Left renal cortex interstitium (tissue), 4 donors: ENCODE measurements at regions not wholly inside any gene's neighbourhood (a gene's known extent, or its start where the extent isn't known, plus 50 kb on each side); places are given as distances from the start of the nearest gene placed in this dataset.
"Not testable (repeated sequence)": the region's sequence is repeated elsewhere in the genome, so short reads cannot be mapped to it uniquely, and the experiment has no call there.

ENCODE experiments used
- DNase-seq, 4 donors: peaks; one replicate each; pipeline ENCODE4 v3.0.0-alpha.2; 2013; ENCODE audit warnings: low read depth in 4 of 4, low spot score in 2 of 4, missing footprints in 1 of 4

DNA sequence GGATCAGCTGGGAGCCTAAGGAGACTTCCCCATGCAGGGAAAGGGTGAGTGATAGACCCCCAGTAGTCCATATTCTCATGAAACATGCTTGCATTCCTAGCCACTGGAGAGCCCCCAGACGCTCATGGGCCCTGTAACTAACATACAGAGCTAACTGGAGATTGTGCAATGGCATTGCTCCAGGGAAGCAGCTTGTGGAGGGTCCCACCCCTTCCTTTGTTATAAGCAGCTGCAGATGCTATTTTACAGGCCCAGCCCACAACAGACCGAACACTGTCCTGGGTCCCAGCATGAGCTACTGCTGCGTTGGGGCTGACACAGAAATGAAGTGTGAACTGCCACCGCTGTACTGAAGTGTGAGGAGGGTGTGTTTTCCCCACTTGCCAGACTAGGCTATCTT is 1465.7 kb upstream of the DIAPH2 start:
- DNase-seq: no peak

DNA sequence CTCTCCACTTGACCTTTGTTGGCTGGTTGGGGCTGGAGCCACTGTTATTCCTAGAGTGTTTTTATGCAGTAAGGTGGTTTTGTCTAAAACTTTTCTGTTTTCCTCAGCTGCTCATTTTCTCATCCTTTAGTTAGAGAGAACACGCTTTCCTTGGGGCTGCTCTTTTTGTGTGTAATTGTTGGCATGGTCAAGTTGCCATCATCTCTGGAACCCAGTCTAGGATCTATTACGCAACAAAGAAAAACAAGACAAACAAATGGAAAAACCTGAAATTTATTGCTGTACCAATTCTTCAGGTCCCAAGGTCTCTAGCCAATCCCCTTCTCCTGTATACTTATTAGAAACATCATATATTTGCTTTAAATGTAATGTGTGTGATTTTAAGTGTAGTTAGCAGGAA is 1436.3 kb upstream of the DIAPH2 start:
- DNase-seq: no peak

DNA sequence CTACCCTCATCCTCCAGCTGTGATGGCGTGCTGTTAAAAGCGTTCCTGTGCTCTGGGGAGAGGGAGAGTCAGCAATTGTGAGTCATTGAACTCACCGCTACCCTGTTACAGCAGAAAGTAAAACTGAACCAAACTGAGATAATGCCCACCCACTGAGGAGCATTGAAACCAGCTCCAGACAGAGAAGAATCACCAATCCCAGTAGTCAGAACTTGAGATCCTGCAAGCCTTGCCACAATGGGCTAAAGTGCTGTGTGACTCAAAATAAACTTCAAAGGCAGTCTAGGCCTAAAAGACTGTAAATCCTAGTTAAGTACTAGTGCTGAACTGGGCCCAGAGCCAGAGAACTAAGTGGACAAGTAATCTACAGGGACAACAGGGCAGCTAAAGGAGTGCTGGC is 1394.2 kb upstream of the DIAPH2 start:
- DNase-seq: no peak

DNA sequence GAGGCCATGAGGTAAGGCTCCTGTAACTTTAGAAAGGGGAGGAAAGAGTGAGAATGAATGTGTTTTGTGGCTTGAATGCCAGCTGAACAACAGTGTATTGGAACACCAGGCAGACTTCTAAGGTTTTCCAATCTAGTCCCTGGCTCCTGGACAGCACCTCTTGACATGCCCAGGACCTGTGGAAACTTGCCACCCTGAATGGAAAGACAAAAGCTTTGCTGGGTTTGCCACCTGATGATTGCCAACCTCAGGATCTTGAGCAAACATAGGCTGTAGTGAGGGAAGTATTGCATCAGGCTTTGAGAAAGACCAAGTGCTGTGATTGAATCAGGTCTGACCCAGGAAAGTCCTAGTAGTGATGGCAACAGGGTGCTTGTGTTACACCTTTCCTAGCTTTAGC is 1393.1 kb upstream of the DIAPH2 start:
- DNase-seq: no peak

DNA sequence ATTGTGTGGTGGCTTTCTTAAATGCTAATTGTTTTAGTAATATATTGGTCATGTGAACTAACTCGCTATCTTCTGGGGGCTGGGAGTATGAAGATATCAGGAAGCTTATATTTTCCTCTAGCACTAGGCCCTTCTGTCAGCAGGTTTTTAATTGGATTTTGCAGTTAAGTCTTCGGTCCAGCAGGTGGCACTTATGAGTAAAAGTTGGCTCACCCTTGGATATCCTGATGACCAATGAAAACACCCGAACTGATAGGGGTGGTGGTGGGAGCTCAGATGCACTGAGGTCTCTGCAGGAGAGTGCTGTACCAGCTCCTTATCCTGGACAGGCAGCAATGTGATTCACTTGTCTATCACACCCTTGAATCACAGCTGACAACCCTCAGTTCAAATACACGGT is 1365.8 kb upstream of the DIAPH2 start:
- no peak for DNase-seq

DNA sequence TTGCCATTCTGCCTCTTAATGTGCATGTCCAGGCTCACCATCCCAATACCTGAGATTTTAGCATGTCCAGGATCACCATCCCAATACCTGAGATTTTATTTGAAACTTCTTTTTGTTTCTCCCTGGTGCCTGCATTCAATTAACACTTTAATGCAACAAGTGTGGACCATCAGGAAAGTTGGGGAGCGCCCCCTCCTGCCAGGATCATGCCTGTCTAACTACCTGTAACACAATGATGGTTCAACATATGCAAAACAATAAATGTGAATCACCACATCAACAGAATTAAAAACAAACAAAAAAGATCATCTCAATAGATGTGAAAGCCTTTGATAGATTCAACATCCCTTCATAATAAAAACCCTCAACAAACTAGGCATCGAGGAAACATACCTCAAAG is 1359.5 kb upstream of the DIAPH2 start:
- no peak for DNase-seq

DNA sequence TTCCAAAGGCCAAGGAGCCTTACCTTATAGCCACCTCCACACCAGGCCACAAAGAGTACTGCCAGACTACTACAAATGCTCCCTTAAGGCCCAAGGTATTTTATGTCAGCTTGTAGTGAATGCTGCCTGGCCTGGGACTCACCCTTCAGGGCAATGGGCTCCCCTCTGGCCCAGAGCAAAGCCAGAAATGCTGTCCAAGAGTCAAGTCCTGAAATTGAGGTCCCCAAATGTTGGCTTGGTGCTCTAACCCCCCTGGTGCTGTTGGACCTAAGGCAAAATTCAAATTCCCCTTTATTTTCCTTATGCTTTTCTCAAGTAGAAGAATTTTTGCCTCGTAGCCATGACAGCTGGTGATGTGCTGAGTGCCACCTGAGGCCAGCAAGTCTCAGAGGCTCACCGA is 1354.3 kb upstream of the DIAPH2 start:
- DNase-seq: no peak

DNA sequence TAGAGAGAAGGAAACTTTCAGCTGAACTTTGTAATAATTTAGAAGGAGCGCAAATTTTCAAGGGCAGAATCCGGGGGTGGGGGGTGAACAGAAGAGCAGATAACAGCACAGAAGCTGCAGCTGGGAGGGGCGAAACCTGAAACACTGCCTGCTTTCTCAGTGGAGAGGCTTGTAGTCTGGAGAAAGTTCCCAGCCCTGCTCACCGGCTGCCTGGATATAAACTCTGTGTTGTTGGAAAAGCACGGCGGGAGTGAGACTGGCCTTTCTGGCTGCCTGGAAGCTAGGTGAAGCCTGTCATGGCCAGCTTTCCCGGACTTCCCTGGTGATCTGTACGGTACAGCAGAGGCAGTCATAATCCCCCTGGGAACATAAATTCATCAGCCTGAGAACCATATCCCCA is 1352.1 kb upstream of the DIAPH2 start:
- DNase-seq: no peak

DNA sequence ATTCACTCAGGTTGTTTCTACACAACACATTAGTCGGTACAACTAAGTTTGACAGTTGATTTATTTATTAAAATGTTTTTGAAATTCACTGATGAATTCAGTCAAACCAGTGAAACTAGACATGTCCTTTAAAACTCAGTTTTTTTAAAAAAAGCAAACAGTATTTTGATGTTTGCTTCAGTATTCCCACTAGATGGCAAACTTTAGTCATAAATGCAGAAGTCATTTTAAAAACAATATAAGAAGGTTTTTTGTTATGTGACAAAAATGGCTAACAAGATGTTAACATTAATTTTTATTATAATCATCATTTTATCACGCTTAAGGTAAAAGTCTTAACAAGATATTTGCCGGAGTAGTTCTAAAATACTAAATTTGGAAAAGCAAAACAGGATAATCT is 1337.8 kb upstream of the DIAPH2 start:
- DNase-seq: no peak

DNA sequence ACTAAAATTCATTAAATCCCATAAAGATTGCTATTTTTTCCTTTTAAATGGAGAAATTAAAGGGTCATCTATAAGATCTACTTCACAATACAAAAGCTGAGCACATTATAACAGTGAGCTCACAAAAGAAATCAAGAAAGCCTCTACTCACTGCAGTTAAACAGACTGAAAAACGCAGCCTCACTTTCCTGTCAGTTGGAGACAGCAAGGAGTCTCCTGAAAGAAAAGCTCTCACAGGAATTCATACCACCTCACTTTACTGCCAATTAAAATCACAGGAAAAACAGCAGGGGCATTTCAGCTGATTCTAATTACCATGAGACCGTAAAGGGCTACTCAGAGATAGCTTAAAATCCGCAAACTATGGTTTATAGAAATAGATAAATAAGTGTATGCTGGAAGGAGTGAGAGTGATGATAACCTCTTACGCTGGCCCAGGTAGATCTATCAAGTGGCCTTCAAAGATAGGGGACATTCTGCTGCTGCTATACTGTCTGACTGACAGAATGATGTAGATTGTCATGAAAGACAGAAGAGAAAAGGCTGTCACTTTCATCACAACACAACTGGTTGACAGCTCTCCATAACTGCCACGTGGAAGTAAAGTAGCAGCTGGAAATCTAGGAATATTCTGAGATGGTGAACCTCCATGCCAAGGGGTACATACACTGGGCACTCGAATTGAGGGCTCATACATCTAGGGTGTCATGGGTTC is 1333.7 kb upstream of the DIAPH2 start:
- no peak for DNase-seq

DNA sequence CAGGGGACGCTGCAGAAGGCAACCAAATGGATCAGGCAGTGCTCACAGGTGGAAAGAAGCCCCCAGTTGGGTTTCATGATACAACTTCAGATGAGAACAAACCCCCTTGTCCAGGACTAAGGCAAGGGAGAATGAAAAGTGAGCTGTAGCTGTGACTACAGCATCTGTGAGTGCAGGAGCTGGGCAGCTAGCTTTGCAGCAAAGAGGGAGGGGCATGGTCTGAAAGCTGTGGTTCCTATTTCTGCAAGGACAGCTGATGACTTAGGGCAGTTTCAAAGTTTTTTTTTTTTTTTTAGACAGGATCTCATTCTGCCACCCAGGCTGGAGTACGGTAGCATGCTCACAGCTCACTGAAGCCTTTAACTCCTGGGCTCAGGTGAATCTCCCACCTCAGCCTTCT is 1317.4 kb upstream of the DIAPH2 start:
- no peak for DNase-seq

DNA sequence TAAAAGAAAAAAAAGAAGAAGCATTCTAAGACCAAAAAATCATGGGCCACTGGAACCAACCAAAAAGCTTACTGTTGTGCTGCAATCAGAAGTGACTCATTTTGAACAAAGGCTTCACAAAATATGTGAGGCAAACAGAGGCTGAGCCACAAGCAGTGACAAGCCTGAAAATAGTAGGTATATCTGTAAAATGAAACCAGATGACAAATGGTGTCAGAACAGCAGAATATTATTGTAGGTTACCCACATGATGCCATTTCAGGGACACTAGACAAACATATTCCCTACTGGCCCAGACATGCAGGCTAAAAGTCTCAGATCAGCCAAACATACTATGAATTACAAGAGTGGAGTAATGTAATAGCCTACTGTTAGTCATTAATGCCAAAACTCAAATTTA is 1301.8 kb upstream of the DIAPH2 start:
- no peak for DNase-seq

DNA sequence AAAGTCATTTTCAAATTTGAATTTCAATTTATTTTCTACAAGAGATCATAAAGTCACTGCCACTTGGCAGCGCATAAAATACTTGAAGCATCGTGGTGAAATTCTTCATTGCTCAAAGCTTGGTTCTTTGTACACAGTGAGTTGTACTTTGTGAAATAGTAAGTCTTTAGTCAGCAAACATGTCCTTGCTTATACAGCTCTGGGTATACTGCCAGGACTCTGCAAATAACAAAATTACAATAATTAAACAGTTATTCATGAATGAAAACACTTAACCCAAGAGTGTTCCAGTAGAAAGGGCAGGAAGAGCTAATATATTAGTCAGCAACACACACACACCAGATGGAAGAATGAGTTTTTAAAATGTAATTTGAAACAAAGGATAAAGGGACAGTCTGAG is 1300.9 kb upstream of the DIAPH2 start:
- no peak for DNase-seq

DNA sequence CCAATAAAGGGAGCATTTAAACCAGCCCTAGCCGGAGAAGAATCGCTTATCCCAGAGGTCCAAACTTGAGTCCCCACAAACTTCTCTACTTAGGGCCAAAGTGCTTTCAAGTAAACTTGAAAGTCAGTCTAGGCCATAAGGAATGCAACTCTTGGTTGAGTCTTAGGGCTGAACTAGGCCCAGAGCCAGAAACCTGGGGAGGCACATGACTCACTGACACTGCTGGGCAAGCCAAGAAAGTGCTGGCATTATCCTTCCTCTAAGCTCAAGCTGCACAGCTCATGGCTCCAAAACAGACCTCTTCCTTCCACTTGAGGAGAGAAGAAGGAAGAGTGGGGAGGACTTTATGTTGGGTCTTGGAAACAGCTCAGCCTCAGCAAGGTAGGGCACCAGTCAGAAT is 1257.3 kb upstream of the DIAPH2 start:
- DNase-seq: no peak

DNA sequence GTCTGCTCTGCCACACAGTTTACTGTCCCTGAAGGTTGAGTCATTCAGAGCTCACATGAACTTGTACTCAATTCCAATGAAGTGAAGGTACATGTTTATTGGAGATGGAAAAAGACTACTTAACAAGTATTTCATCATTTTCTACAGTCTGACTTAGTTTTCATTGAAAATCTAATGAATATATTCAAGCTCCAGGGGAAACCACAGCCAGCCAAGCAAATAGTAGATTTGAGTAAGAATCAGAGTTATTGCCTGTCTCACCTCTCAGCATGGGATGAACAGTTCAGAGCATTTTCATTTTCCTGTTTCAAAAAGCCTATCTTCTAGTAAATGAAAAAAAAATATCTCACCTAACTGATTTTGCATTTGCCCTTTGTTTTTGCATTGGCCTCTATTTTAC is 1249.4 kb upstream of the DIAPH2 start:
- no peak for DNase-seq

DNA sequence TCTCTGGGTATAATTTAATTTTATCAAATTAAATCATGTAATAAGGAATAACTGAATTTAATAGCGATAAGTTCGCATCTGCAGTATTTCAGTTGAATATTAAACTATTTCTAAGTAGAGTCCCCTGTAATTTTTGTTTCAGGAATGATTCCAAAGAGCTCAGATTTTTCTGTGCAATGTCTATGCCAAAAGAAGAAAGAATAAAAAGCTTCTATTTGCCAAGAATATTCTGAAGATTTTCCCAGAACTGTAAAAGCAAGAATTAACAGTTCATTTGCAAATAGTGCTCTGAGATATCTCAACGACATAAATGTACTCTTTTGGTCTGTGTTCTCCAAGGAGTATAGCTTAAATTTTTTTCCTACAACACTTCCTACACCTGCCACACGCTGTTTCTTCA is 1242.8 kb upstream of the DIAPH2 start:
- no peak for DNase-seq

DNA sequence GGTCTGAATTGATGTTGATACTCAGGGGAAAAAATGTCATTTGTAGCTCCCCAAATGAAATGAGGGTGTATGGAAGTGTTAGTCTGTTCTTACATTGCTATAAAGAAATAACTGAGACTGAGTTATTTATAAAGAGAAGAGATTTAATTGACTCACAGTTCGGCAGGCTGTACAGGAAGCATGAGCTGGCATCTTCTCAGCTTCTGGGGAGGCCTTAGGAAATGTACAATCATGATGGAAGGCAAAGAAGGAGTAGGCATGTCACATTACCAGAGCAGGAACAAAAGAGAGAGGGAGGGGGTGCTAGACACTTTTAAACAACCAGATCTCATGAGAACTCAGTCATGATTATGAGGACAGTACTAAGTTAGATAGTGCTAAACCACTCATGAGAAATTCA is 1199.9 kb upstream of the DIAPH2 start:
- DNase-seq: no peak

DNA sequence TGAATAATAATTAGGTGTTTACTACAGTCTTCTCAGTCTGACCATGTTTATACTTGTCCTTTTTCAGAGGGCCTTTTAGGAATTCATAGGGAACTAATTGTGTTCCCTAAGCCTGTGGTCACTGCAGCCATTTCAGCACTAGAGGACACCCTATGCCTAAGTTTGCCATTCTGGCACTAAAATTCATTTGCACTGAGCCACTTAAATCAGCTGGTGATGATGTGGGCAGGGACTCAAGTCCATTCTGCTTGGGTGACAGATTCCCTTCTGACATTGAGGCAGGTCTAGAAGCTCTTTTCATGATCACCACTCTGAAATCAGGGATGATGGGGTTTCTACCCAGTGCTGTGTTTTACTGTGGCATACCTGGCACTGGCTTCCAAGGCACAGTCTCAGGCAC is 1178.9 kb upstream of the DIAPH2 start:
- DNase-seq: no peak

DNA sequence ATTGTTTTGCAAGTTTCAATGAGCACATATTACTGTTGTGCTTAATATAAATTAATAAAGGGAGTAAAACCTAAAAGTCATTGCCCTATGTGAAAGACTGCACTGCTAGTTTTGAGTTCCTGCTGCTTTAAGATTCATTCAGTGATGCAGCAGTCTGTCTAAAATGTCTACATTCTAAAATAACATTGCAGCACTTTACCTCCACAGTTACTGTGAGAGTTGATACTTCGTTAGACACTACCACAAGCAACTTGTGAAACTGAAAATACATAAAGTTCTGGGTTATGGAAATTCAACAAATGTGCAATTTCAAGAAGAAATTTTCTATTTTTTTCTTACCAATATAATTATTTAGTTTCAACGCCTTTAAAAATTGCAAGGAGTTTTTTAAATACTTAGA is 1175.2 kb upstream of the DIAPH2 start:
- no peak for DNase-seq

DNA sequence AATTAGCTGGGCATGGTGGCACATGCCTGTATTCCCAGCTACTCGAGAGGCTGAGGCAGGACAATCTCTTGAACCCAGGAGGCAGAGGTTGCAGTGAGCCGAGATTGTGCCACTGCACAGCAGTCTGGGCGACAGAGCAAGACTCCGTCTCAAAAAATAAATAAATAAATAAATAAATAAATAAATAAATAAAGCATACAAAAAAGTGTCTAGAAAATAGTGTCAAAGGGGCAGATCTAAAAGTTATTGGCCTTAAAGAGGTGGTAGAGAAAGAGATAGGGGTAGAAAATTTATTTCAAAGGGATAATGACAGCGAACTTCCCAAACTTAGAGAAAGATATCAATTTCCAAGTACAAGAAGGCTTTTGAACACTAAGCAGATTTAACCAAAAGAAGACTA is 1160.6 kb upstream of the DIAPH2 start:
- DNase-seq: not testable (repeated sequence)

DNA sequence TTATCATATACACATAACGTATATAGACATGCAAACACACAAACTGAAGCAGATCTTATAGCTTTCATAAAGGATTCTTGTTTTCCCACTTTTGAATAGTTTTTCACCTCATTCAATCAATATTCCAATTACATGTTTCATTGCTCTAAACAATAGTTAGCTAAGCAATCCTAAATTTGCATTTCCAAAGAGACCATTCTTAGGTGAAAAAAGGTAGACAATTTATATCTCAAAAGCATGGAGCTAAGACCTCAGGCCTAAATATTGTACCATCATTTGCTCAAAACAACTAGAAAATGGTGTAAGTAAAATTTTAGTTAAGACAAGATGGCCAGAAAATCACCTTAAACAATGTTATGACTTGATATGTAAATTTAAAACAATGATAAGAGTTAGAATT is 1148.5 kb upstream of the DIAPH2 start:
- no peak for DNase-seq

DNA sequence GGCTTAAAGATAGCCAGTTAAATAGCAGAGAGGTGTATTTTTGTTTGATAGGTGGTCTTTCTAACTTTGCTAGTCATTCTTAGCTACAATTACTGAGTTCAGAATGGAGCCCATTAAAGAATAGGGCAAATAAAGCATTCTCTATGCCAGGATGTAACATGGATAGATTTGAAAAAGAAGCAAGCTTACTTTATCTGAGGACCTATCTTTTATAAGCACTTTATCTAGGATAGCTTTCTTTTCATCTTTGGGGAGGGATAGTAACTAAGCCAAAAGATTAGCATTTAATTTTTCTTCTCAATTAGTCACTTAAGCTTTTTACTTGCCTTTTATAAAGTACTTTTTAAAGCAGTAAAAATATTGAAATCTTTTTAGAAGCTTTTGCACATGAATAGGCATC is 1148.0 kb upstream of the DIAPH2 start:
- DNase-seq: no peak

DNA sequence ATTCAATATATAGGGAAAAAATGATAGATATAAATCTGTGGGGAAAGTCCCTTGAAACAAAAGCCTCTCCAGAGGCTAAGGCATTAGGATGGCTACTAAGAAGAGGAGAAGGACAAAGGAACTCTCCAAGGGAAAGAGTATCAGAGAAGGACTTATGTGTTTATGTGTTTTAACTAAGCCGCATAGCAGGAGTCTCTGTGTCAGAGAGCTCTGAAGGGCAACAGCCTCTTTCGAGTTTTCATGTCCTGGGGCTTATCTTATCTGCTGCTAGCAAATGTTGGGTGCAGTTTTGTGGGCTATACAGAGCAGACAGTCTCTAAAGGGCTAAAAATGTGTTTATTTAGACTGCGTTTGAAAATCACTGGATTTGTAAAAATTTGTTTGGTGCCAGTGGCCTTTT is 1145.6 kb upstream of the DIAPH2 start:
- no peak for DNase-seq
